NB4 (cell line): ENCODE measurements at regions not wholly inside any gene's neighbourhood (a gene's known extent, or its start where the extent isn't known, plus 50 kb on each side); places are given as distances from the start of the nearest gene placed in this dataset.

ENCODE experiments used
- POLR2A ChIP-seq: IDR thresholded peaks from 2 replicates; pipeline ENCODE4 v1.6.1; 2011; ENCODE audit warnings: mild to moderate bottlenecking; ENCODE audit not compliant: insufficient read length; ENCODE audit errors: extremely low read depth
- TF ChIP-seq, protein P1 (sequence below): IDR thresholded peaks from one replicate; pipeline ENCODE4 v1.5.1; 2012; ENCODE audit warnings: low read depth, low read length

GRCh38 chr12:67070604-67071003, 198.6 kb upstream of the CAND1 start:
- TF ChIP-seq, protein P1, sequence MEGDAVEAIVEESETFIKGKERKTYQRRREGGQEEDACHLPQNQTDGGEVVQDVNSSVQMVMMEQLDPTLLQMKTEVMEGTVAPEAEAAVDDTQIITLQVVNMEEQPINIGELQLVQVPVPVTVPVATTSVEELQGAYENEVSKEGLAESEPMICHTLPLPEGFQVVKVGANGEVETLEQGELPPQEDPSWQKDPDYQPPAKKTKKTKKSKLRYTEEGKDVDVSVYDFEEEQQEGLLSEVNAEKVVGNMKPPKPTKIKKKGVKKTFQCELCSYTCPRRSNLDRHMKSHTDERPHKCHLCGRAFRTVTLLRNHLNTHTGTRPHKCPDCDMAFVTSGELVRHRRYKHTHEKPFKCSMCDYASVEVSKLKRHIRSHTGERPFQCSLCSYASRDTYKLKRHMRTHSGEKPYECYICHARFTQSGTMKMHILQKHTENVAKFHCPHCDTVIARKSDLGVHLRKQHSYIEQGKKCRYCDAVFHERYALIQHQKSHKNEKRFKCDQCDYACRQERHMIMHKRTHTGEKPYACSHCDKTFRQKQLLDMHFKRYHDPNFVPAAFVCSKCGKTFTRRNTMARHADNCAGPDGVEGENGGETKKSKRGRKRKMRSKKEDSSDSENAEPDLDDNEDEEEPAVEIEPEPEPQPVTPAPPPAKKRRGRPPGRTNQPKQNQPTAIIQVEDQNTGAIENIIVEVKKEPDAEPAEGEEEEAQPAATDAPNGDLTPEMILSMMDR: no peak
- TF ChIP-seq POLR2A: no peak
